RKO (cell line): ENCODE measurements at regions not wholly inside any gene's neighbourhood (a gene's known extent, or its start where the extent isn't known, plus 50 kb on each side); places are given as distances from the start of the nearest gene placed in this dataset.

Experiments
- DNase-seq: peaks from one replicate; pipeline ENCODE4 v3.0.0-alpha.2; 2016; ENCODE audit warnings: low spot score

DNA sequence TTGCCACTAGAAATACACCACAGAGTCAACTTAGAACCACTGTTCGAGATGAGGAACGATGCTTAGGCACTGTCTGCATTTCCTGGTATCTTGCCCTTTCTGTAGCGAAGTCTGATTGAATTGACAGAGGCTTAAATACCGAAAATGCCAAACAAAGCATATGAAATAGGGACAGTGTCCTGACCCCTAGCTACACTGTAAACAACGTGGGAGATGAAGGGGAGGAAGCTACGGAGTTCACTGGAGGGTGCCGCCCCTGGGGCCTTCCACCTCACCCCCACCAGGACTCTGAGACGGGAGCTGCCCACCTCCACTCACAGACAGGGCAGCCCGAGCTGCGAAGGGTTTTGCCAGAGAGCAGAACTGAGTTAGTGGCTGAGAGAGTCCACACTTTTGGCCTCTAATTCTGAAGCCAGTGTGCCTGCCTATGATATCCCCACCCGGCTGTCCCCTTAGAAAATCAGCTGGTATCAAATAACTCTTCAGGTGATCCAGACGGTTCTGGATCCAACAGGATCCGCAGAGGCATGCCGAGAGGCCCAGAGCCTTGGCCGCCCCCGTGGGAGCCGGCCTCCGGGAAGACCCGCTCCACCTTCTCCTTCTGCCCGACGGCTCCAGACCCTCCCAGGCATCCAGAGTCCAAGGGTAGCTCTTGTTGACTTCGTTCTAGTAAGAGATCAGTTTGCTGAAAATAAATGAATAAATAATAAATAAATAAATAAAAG lies 230.7 kb upstream of the DIO3 start:
- no peak for DNase-seq

DNA sequence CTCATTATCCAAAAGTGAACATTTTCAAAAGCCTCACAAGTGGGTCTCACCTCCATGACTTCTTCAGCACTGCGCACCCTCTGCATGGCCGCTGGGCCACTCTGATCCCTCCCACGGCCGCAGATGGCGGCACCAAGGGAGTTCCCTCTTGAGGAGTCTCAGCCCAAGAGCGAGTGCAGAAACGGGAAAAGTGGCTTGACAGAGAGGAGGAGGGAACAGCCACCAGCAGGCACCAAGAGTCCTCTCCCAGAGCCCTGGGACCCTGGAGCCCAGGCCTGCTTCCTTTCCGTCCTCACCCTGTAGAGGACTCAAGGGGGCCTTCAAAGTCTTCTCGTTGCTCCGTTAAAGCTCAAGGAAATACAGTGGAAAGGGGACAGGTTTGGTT lies 230.2 kb upstream of the DIO3 start:
- DNase-seq = no peak

DNA sequence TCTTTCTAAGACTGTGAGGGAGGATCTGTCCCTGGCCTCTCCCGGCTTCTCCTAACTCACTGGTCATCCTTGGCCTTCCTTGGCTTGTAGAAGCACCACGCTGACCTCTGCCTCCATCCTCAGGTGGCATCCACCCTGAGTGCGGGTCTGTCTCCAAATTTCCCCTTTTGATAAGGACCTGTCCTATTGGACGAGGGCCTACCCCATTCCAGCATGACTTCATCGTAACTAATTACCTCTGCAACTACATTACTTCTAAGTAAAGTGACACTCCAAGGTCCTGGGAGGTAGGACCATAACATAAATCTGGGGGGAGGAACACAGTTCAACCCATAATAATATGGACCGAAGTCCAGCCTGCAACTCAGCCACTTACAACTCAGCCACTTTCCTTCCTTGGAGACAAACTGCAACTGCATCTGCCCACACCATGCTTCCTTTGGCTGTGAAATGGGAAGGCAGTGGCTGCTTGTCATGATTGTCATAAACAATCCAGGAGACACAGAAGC lies 229.6 kb upstream of the DIO3 start:
- DNase-seq = no peak

DNA sequence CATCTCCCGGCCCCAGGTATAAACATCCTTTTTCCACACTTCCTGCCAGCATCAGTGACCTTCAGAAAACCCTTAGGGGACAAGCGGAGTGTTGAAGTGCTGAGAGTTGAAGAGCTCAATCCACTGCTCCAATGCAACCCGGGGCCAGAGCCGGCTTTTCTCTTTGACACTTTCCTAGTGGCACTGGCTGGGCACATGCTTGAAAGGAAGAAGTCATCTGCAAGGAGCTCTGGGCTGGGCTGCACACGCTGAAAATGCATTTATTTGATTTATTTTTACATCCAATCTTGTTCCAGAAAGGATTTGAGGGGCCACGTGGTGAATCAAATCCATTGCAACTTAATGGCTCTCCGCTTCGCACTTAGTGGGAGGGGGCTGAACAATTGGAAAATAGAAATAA lies 229.0 kb upstream of the DIO3 start:
- no peak for DNase-seq

DNA sequence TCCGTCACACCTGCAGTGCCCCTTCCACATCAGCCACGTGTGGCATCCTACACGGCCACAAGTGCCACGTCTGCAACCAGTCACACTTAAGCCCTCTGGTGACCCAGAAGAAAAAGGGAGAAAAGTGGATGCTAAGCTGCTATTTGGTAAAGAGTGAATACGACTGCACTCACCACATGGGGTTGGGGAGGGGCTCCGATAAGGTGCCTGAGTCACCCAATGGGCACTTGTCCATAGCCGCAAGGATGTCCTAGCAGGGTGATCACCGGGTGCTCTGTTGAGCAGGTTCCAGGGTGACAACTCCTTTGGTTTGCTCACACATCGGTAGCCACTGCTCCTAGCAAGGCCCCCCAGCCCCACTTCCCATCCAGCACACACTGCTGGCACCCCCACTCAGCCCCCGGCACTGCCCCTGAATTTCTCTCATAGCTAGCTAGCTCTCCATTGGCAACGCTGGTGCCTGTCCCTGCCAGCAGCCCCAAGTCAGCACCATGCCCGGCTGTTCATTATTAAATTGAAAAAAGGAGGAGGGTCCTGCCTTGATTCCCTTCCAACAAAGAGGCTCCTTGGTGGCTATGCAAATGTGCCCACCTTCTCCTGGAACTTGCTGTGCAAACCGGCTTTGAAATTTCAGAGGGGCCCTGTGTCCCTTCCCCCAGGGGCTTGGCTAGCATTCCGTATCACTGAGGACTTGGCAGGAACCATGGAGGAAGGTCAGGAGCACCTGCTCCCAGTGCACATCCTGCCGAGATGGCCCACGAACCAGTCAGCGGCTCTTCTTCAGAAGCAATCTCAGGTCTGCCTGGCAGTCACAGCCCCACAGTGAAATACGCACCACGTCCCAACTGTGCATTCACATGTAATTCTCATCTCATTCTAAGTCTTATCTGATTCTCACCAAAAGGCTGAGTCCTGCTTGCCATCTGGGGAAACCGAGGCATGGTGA lies 227.7 kb upstream of the DIO3 start:
- no peak for DNase-seq

DNA sequence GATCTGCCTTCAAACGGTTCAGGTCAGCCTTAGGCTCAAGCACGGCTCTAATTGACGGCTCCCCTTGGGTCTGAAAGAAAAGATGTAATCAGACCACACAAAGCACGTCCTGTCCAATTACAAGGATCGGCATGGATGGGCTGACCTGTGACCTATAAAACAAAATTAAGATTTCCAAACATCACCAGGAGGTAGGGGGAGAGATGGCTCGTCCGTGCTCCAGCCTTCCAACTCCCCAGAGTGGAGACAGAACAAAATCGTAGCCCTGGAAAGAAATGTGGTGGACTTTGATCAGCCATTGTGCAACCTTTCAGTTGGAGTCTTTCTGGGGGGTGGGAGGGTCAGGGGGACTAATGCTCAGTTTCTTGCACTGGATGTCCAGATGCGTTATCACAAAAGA lies 226.6 kb upstream of the DIO3 start:
- DNase-seq = no peak

DNA sequence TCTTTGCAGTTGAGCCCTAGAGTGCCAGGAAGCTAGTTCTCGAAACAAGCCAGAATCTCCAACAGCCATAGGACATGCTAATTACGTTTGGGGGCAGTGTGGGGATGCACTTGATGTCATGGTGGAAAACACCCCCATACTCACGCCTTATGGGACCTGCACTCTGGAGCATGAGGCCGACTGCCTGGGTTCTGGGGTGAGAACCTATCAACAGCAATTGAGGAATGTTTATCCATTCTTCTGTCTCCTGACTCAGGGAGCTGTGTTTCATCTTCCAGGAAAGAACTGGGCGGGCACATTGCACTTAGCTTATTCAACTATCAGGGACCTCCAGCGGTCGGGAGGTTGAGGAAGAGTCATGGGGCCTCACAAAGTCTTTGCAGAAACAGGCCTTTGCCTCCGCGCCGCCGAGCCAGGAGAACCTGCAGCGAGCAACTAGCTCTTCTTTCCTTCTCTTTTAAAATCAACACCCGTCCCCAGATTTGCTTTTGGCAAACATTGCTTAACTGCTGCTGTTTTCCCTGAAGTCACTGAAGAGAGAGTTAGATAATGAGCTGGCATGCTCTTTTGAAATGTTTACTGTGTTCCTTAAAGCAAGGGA lies 226.1 kb upstream of the DIO3 start:
- no peak for DNase-seq

DNA sequence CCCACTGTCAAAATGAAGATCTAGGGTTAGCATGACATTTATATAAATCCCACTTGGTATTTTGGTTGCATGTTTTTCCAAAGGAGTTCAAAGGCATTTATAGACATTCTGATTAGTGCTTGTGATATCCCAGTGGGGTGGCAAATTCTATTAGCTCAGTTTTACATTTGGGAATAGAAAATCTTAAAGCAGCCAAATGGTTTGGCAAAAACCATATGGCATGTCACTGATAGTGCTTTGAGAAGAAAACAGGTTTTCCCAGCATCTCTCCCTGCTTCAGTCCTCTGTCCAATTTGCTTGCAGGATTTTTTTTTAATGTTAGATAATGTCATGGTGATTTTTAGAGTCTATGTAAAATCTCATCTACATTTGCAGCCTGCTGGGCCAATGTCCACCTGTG lies 225.1 kb upstream of the DIO3 start:
- no peak for DNase-seq

DNA sequence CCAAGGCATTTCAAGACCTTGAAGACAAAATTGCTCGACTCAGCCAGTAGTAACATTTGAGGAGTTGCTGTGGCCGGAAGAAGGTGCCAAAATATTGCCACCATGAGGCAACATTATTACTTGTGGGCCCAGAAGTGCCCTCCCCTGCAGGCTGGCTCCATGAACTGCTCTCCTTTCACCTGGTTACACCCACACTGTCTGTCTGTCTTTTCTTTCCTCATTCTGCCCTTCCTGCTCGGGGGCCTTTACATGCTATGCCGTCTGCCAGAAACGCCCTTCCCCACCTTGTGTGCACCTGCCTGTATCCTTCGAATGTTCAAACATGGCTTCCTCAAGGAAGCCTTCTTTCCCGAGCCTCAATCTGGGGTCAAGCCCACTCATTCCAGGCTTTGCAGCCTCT lies 224.2 kb upstream of the DIO3 start:
- DNase-seq = no peak

DNA sequence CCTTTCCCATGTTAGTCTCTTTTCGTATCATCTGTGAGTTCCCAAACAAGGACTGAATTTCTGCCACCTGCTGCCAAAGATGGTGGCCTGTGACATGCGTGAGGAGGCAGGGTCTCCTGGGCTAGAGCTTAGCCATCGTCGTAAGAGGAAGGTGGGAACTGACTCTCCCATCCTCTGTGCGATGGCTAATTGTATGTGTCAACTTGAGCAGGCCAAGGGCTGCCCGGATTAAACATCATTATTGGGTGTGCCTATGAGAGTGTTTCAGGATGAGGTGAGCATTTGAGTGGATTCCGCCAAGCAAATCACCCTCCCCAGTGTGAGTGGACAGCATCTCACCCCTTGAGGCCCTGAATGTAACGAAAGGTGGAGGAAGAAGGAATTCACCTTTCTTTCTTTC lies 220.7 kb upstream of the DIO3 start:
- no peak for DNase-seq

DNA sequence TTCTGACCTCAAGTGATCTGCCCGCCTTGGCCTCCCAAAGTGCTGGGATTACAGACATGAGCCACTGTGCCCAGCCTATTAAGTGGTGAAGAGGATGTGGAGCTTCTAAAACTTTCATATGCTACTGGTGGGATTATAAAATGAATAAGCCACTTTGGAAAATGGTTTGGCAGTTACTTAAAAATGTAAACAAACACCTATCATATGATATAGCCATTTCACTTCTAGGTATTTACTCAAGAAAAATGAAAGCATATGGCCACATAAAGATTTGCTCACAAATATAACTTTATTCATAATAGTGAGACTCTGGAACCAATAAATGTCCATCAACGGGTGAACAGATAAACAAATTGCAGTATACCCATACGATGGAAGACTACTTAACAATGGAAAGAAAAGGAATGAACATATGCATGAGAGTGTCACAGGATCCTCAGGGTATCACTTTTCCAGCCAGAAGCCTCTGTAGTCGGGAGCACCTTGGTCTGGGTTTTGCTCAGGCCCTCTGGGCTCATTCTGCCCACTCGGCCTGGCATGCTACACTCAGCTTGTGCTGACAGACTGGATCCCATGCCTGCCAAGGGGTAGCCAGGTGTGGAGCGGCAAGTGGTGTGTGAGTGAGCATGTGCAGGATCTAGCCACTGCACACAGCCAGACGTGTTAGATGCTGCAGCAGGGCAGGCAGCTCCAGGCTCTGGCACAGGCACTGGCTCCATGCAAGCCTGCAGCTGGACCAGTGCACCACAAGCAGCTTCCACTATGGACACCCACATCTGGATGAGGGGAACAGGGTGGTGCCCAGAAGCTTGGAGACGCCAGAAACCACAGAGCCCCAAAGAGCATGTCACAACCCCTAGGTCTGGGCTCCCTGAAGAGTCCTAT lies 213.2 kb upstream of the DIO3 start:
- no peak for DNase-seq

DNA sequence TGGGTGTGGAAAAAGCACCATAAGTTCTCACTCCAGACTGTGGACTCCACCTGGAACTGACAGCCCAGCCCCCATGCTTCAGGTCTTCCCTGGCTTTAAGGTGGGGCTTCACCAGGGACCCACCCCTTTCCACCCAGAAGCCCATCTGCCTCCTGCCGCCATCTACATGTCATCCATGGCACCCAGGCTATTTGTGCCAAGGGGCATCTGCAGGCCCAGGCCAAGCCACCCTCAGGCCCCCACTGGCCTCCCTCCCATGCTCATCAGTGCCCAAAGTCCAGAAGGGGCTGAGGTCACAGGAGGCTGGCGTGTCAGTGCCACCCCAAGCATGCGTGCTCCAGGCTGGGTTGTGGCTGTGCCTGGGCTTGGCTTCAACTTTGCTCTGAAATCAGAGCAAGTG lies 212.2 kb upstream of the DIO3 start:
- no peak for DNase-seq

DNA sequence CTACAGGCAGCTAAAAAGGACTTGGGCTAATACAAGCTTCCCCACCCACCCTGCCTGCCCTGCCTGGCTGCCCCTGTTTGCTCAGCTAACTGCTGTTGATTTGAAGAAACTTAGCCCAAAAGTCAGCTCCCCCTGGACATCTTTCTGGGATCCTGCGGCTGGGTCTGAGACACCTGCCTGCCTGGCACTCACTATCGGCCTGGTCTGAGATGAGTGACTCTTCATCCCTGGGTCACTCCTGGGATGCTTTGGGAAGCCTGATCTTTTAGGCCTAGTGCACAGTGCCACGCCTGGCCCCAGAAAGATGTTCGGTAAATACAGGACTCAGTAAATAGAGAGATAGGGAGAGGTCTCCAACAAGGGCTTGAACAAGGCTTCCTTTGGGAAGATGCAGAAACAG lies 211.3 kb upstream of the DIO3 start:
- no peak for DNase-seq

DNA sequence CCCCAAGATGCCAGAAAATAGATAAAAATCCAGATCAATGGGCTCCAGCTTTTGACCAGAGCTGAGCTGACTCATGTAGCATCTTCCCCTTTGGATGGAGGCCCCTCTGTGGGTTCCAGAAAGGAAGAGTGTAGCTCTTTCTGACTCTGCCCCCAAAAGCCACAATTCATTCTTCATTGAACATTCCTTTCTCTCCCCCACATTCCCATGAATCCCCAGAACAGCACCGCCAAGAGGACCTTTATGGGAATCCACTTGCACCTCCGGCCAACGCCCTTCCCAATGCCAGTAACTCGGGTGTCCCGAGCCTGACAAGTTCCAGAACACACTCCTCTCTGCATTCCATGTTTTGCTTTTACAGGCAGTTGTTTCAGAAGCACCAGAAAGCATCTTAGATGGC lies 210.6 kb upstream of the DIO3 start:
- no peak for DNase-seq

DNA sequence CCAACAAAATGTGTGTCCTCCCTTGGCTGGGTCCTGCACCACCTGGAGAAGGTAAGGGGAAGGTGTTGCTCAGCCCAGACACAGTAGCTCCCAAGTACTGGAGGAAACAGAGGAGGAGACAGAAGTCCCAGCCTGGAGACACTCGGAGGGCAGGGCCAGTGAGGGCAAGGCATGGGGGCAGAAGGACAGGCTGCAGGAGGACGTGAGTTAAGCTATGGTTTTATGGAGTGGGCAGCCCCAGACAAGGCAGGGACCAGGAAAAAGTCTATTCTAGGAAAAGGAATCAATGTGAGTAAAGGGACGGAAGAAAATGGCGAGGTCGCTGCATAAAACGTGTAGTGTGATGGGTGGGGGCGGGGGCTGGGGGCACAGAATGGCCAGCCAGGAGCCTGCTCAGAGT lies 210.1 kb upstream of the DIO3 start:
- DNase-seq = no peak

DNA sequence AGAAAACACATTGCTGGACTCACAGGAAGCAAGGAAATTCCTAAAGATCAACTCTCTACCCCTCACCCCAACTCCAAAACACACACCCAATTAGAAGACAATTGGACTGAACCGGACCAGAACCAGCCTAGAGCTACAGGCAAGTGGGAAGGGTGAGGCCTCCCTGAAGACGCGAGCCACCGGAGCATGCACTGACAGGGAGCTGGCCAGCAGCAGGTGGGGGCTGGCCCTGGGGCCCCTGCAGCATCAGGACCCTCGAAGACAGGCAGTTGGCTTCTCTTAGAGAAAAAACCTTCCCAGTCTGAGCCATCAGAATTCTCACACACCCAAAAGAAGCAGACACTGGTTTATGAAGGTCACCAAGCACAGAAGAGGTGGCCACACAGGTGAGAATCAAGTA lies 209.5 kb upstream of the DIO3 start:
- no peak for DNase-seq

DNA sequence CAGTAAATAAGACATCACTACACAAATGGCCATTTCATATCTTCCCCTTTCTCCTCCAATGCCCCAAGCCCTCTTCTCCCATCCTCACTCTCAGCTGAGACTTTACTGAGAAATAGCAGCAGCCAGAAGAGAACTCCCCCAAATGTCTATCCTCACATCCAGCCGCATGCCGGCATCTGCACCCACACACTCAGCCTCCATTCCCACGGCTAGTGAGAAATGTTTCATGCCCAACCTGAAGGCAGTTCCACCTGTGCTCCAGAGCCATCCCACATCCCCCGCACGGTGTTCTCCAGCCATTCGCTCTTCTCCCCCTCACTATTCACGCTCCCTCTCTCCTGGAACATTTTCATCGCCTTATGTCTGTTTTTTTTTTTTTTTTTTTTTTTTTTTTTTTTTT lies 208.7 kb upstream of the DIO3 start:
- DNase-seq = no peak

DNA sequence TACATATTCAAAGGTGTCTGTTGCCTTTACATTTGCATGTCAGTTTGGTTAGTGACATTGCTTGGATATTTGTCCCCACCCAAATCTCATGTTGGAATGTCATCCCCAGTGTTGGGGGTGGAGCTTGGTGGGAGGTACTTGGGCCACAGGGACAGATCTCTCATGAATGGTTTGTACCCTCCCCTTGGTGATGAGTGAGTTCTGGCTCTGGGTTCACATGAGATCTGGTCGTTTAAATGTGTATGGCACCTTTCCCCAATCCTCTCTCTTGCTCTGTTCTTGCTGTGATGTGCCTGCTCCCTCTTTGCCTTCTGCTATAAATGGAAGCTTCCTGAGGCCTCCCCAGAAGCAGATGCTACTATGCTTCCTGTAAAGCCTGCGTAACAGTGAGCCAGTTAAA lies 207.9 kb upstream of the DIO3 start:
- no peak for DNase-seq

DNA sequence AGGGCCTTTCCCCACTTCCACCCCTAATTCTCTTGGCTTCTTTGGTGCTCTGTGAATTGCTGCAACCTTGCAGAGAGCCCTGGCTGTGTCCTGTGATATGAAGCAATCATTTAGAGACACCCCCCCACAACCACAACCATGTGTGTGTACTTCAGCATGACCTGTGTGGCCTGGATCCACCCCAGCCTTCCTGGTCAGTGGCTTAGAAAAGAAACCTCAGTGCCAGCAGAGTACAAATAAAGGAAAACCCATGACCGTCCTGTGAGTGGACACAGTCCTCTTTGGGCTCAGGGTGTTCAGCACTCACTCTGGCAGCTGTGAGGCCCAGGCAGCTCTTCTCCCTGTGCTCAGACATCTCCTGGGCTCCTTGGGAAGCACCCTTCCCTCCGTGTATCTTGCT lies 206.6 kb upstream of the DIO3 start:
- no peak for DNase-seq

DNA sequence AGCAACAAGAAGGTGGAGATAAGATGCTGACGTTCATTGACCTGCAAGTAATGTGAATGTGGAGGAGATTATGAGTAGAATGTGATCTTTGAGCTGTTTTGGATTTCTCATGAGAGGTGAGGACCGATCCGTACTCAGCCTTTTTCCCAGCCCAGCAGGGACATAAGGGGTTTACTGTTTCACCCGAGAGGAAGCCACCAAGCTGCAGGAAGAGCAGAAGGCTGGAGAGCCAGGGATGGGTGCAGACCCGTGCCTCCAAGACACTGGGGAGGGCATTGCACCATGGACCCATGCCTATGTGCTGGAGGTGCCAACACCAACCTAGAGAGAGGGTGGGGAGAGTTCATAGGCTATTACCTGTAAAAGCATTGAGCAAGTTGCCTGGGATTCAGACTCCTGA lies 206.0 kb upstream of the DIO3 start:
- DNase-seq = no peak

DNA sequence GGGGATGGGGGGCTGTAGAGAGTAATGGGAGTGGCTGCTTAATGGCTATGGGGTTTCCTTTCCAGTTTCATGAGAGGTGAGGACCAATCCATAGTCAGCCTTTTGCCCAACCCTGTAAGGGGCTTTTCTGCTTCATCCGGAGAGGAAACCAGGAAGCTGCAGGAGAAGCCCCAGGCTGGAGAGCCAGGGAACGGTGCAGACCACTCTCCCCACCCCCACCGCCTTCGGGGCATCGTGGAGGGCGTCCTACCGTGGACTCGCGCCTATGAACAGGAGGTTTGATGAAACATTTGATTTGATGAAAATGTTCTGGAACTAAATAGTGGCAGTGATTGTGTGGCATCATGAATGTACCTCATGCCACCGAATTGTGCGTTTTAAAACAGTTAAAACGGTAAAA lies 204.3 kb upstream of the DIO3 start:
- DNase-seq = no peak
